ENCODE measurements at regions not wholly inside any gene's neighbourhood (a gene's known extent, or its start where the extent isn't known, plus 50 kb on each side); places are given as distances from the start of the nearest gene placed in this dataset.

- no peak for TF ChIP-seq CTCF (IDR thresholded peaks at IDR 0.05)
- TF ChIP-seq POLR2A (IDR thresholded peaks at IDR 0.05), result no peak
Measured at GRCh38 chr2:187871506-187871905, 317.3 kb upstream of the TFPI start.
